ENCODE measurements at regions not wholly inside any gene's neighbourhood (a gene's known extent, or its start where the extent isn't known, plus 50 kb on each side); places are given as distances from the start of the nearest gene placed in this dataset.

DNA sequence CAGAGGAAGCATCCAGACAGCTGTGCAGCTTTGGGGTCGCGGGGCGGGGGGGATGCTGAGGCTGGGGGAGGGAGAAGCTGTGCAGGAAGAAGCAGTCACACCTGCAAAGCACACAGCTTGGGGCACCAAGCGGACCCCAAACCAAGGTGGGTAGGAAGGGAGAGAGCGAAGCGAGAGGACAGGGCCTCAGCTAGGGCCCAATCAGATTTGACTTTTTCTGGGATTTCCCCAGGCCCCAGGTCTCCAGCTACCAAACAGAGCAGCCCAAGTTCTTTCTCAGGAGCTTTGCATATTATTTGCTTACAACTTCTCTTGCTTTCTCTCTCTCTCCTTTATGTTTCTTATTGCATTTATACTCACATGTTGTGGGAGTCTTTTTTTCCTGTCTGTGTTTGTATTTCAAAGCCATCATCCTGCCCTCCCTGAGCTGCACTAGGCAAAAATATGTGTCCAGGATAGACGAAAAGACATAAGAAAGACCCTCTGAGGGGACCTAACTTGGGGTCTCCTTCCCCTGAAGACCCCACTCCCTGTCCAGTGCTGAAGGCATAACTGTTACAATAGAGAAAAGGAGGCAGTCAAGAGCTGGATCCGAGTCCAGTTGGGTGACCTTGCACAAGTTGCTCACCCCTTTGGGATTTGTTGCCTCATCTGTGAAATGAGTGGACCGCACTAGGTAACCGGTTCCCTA, 50.6 kb upstream of the SMNDC1 start:
- WGBS (ENCODE audit: insufficient coverage): 96% methylated on average over 7 of the region's 10 CpGs
- Histone ChIP-seq H3K27me3 (replicated peaks in 2 of 5; ENCODE audit: control insufficient read depth in 4 of 5, insufficient read depth in 5 of 5, low read length in 4 of 5) (no peaks in the 10 kb centered on the region), H3K4me1 (ENCODE audit: control extremely low read depth in 1 of 4, control insufficient read depth in 4 of 4, insufficient read depth in 4 of 4, low read length in 3 of 4) (peaks cover 0 to 22% (median 5%) of the 10 kb centered on the region in 4 experiments), H3K36me3 (ENCODE audit: control insufficient read depth in 4 of 4, insufficient read depth in 4 of 4, low read length in 3 of 4) (no peaks in the 10 kb centered on the region), H3K4me3 (ENCODE audit: control insufficient read depth in 1 of 7, extremely low read depth in 1 of 7, insufficient read depth in 4 of 7, low read depth in 2 of 7, low read length in 6 of 7) (no peak overlapping the region), H3K9me3 (ENCODE audit: control extremely low read depth in 1 of 5, control insufficient read depth in 4 of 5, insufficient read depth in 2 of 5, low read depth in 1 of 5, low read length in 4 of 5) (no peaks in the 10 kb centered on the region), H3K27ac (ENCODE audit: insufficient read depth in 1 of 2, low read depth in 1 of 2, low read length in 2 of 2, poor library complexity in 1 of 2, severe bottlenecking in 2 of 2) (no peak overlapping the region)
- no peak for DNase-seq
- ChIA-PET POLR2A (no interaction called here), CTCF (interaction anchor here (0.7 to 4.5 kb wide), 24 partner anchors 9 to 205 kb away, joined by 3 to 64 read pairs (median 5); no protein-coding TSS in a partner anchor)

DNA sequence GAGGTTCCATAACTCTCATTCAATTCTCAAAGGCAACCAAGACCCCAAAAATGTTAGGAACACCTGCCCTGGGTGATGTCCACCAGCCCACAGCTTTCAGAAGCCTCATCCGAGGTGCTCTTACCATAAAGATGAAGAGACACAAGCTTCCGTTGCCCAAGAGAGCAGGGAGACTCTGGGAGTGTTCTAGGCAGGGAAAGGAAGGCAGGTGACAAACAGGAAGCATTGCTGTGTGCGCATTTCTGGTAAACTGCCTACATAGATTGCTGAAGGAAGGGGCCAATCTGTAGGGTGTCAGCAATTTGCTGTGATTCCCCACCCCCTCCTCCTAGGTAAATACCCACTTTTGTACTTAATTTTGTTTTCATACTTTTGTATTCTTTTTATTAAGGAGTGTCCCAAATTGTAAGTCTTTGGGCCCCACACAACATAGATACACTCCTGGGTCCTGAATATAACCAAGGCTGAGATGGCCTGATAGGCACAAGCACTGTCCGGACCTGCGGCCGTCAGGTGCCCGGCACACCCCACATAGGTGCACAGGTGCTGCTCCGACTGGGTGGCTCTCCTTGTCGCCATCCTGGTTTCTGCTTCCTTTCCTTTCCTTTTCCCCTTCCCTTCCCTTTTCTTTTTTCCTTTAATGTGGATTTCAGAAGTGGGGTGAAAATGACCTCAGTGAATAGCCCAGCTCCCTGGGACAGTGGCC, 51.4 kb upstream of the SMNDC1 start:
- Histone ChIP-seq H3K36me3 (ENCODE audit: control insufficient read depth in 4 of 4, insufficient read depth in 4 of 4, low read length in 3 of 4) (no peaks in the 10 kb centered on the region), H3K9me3 (ENCODE audit: control extremely low read depth in 1 of 5, control insufficient read depth in 4 of 5, insufficient read depth in 2 of 5, low read depth in 1 of 5, low read length in 4 of 5) (no peaks in the 10 kb centered on the region), H3K4me1 (ENCODE audit: control extremely low read depth in 1 of 4, control insufficient read depth in 4 of 4, insufficient read depth in 4 of 4, low read length in 3 of 4) (peaks cover 0 to 22% (median 5%) of the 10 kb centered on the region in 4 experiments), H3K4me3 (ENCODE audit: control insufficient read depth in 1 of 7, extremely low read depth in 1 of 7, insufficient read depth in 4 of 7, low read depth in 2 of 7, low read length in 6 of 7) (no peak overlapping the region), H3K27me3 (replicated peaks in 2 of 5; ENCODE audit: control insufficient read depth in 4 of 5, insufficient read depth in 5 of 5, low read length in 4 of 5) (no peaks in the 10 kb centered on the region), H3K27ac (ENCODE audit: insufficient read depth in 1 of 2, low read depth in 1 of 2, low read length in 2 of 2, poor library complexity in 1 of 2, severe bottlenecking in 2 of 2) (no peak overlapping the region)
- no peak for DNase-seq
- POLR2A ChIA-PET: no interaction called here
- 79% methylated on average over 8 of the region's 9 CpGs for WGBS (ENCODE audit: insufficient coverage)
- CTCF ChIA-PET: interaction anchor here (0.8 to 4.5 kb wide), 12 partner anchors 10 to 204 kb away, joined by 3 to 64 read pairs (median 4); no protein-coding TSS in a partner anchor

DNA sequence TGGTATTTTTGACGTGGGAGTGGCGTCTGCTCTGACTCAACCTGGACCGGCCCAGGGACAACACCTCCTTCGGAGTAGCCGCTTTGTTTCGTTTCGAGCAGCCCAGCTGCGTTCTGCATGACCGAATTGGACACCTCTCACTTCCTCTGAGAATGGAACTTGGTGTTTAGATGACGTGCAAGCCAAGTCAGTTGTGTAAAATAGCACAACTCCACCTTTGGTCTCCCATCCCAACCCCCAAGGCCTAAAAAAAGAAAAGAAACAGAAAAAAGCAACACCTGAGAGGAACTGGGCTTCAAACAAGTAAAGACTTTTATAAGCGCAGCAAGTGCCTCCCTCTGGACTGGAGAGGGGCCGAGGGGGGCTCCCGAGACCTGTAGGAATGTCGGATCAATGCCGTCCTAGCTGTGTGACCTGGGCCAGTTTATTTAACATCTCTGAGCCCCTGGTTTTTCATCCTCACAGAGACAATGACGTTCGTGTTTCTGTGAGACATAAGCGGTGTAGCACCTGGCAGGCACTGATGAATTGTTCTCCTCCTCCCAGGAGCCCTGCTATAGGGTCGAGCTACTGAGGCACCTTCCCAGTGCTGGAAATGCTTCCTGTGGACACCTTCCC, 52.0 kb upstream of the SMNDC1 start:
- peak in 2 of 3 donors; percentile 29 to 48 for DNase-seq
- peaks cover 0 to 22% (median 5%) of the 10 kb centered on the region in 4 experiments for H3K4me1 ChIP-seq (ENCODE audit: control extremely low read depth in 1 of 4, control insufficient read depth in 4 of 4, insufficient read depth in 4 of 4, low read length in 3 of 4)
- no peak overlapping the region for H3K27ac ChIP-seq (ENCODE audit: insufficient read depth in 1 of 2, low read depth in 1 of 2, low read length in 2 of 2, poor library complexity in 1 of 2, severe bottlenecking in 2 of 2)
- ChIA-PET POLR2A (no interaction called here), CTCF (interaction anchor here (0.8 to 4.1 kb wide), 4 partner anchors 10 to 194 kb away, joined by 3 to 51 read pairs (median 18); no protein-coding TSS in a partner anchor)
- H3K27me3 ChIP-seq (replicated peaks in 2 of 5; ENCODE audit: control insufficient read depth in 4 of 5, insufficient read depth in 5 of 5, low read length in 4 of 5): no peaks in the 10 kb centered on the region
- H3K4me3 ChIP-seq (ENCODE audit: control insufficient read depth in 1 of 7, extremely low read depth in 1 of 7, insufficient read depth in 4 of 7, low read depth in 2 of 7, low read length in 6 of 7): no peak overlapping the region
- 89% methylated on average over 16 of the region's 19 CpGs for WGBS (ENCODE audit: insufficient coverage)
- no peaks in the 10 kb centered on the region for H3K36me3 ChIP-seq (ENCODE audit: control insufficient read depth in 4 of 4, insufficient read depth in 4 of 4, low read length in 3 of 4)
- no peaks in the 10 kb centered on the region for H3K9me3 ChIP-seq (ENCODE audit: control extremely low read depth in 1 of 5, control insufficient read depth in 4 of 5, insufficient read depth in 2 of 5, low read depth in 1 of 5, low read length in 4 of 5)

DNA sequence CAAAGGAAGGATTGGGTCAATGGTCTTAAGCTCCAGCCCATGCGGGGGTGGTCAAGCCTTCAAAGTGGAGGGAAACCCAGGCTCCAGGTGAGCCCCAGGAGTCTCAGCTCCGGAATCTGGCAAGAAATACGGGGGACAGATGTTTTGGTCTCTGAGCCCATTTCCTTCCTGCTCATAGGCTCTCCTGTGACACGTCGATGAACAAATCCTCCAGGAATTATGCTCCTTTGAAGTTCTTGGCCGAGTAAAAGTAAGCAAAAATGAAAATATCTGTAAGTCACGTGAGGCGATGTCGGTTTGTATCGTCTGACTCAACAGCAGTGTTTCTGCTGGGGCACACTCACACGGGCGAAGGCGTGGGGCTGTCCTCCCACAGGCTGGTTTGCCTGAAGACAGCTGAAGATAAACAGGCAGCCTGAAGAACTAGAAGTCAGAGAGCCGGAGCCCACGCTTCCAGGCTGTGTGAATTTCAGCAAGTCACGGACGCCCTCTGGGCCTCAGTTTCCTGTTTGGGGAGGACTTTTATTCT, 52.6 kb upstream of the SMNDC1 start:
- CTCF ChIA-PET: interaction anchor here (0.8 to 1.5 kb wide), 2 partner anchors 59 to 189 kb away, joined by 3 to 4 read pairs; no protein-coding TSS in a partner anchor
- no peak for DNase-seq
- no peaks in the 10 kb centered on the region for H3K27me3 ChIP-seq (replicated peaks in 2 of 5; ENCODE audit: control insufficient read depth in 4 of 5, insufficient read depth in 5 of 5, low read length in 4 of 5)
- H3K4me3 ChIP-seq (ENCODE audit: control insufficient read depth in 1 of 7, extremely low read depth in 1 of 7, insufficient read depth in 4 of 7, low read depth in 2 of 7, low read length in 6 of 7): no peak overlapping the region
- no peaks in the 10 kb centered on the region for H3K36me3 ChIP-seq (ENCODE audit: control insufficient read depth in 4 of 4, insufficient read depth in 4 of 4, low read length in 3 of 4)
- 92% methylated on average over 16 of the region's 17 CpGs for whole genome bisulfite sequencing (ENCODE audit: insufficient coverage)
- POLR2A ChIA-PET: no interaction called here
- no peak overlapping the region for H3K27ac ChIP-seq (ENCODE audit: insufficient read depth in 1 of 2, low read depth in 1 of 2, low read length in 2 of 2, poor library complexity in 1 of 2, severe bottlenecking in 2 of 2)
- H3K9me3 ChIP-seq (ENCODE audit: control extremely low read depth in 1 of 5, control insufficient read depth in 4 of 5, insufficient read depth in 2 of 5, low read depth in 1 of 5, low read length in 4 of 5): no peaks in the 10 kb centered on the region
- H3K4me1 ChIP-seq (ENCODE audit: control extremely low read depth in 1 of 4, control insufficient read depth in 4 of 4, insufficient read depth in 4 of 4, low read length in 3 of 4): peaks cover 0 to 22% (median 5%) of the 10 kb centered on the region in 4 experiments

DNA sequence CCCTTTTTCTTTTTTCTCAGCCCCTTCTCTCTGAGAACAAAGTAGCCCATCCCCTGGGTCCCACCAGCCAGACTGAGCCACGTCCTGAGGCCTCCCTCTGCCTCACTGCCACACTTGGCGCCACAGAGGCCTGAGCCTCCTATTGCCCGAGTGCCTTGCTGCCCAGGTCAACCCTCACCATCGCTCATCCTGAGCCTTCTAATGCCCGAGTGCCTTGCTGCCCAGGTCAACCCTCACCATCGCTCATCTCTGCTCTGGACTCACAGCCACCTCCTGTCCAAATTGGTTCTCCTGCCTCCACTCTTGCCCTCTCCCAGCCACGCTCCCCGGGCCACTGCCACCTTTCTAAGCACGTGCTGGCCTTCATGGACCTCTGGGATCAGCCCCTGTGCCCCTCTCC, 53.2 kb upstream of the SMNDC1 start:
- WGBS (ENCODE audit: insufficient coverage): 97% methylated on average over 9 of the region's 9 CpGs
- no peak for DNase-seq
- Histone ChIP-seq H3K36me3 (ENCODE audit: control insufficient read depth in 4 of 4, insufficient read depth in 4 of 4, low read length in 3 of 4) (no peaks in the 10 kb centered on the region), H3K27ac (ENCODE audit: insufficient read depth in 1 of 2, low read depth in 1 of 2, low read length in 2 of 2, poor library complexity in 1 of 2, severe bottlenecking in 2 of 2) (no peak overlapping the region), H3K9me3 (ENCODE audit: control extremely low read depth in 1 of 5, control insufficient read depth in 4 of 5, insufficient read depth in 2 of 5, low read depth in 1 of 5, low read length in 4 of 5) (no peaks in the 10 kb centered on the region), H3K4me1 (ENCODE audit: control extremely low read depth in 1 of 4, control insufficient read depth in 4 of 4, insufficient read depth in 4 of 4, low read length in 3 of 4) (peaks cover 0 to 22% (median 5%) of the 10 kb centered on the region in 4 experiments), H3K4me3 (ENCODE audit: control insufficient read depth in 1 of 7, extremely low read depth in 1 of 7, insufficient read depth in 4 of 7, low read depth in 2 of 7, low read length in 6 of 7) (no peak overlapping the region), H3K27me3 (replicated peaks in 2 of 5; ENCODE audit: control insufficient read depth in 4 of 5, insufficient read depth in 5 of 5, low read length in 4 of 5) (no peaks in the 10 kb centered on the region)
- POLR2A ChIA-PET: no interaction called here
- CTCF ChIA-PET: interaction anchor here (0.9 kb wide), 1 partner anchor 10 kb away, joined by 3 read pairs; no protein-coding TSS in a partner anchor

DNA sequence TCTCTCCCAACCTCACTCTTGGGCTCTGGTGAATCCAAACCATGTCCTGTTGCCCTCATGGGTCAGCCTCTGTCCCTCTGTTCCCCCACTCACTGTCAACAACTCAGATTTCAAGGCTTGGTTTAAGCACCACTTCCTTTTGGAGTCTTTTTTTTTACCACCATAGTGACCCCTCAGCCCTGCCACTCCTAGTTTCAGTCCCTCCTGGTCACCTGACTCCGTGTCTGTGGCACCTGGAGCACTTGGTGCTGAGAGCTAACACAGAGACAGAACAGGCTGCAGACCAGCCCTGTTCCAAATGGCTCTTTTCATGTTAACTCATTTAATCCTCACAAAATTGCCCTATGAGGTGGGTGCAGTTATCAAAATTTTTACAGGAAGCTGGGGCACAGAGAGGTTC, 53.6 kb upstream of the SMNDC1 start:
- CTCF ChIA-PET: interaction anchor here (0.9 to 1.3 kb wide), 3 partner anchors 9 to 187 kb away, joined by 3 read pairs; no protein-coding TSS in a partner anchor
- no peak for DNase-seq
- Histone ChIP-seq H3K27ac (ENCODE audit: insufficient read depth in 1 of 2, low read depth in 1 of 2, low read length in 2 of 2, poor library complexity in 1 of 2, severe bottlenecking in 2 of 2) (no peak overlapping the region), H3K9me3 (ENCODE audit: control extremely low read depth in 1 of 5, control insufficient read depth in 4 of 5, insufficient read depth in 2 of 5, low read depth in 1 of 5, low read length in 4 of 5) (no peaks in the 10 kb centered on the region), H3K4me1 (ENCODE audit: control extremely low read depth in 1 of 4, control insufficient read depth in 4 of 4, insufficient read depth in 4 of 4, low read length in 3 of 4) (peaks cover 0 to 22% (median 5%) of the 10 kb centered on the region in 4 experiments), H3K27me3 (replicated peaks in 2 of 5; ENCODE audit: control insufficient read depth in 4 of 5, insufficient read depth in 5 of 5, low read length in 4 of 5) (no peaks in the 10 kb centered on the region), H3K36me3 (ENCODE audit: control insufficient read depth in 4 of 4, insufficient read depth in 4 of 4, low read length in 3 of 4) (no peaks in the 10 kb centered on the region), H3K4me3 (ENCODE audit: control insufficient read depth in 1 of 7, extremely low read depth in 1 of 7, insufficient read depth in 4 of 7, low read depth in 2 of 7, low read length in 6 of 7) (no peak overlapping the region)
- 100% methylated on average over 1 of the region's 1 CpG for WGBS (ENCODE audit: insufficient coverage)
- POLR2A ChIA-PET: no interaction called here

Data from common myeloid progenitor, CD34-positive (primary cell).